NCI-H345 (cell line): ENCODE measurements at regions not wholly inside any gene's neighbourhood (a gene's known extent, or its start where the extent isn't known, plus 50 kb on each side); places are given as distances from the start of the nearest gene placed in this dataset.
A peak's percentile ranks its signal among the peaks of the same experiment; 100 is the strongest.

Source experiments
- DNase-seq: peaks from one replicate; lab custom pipeline; 2025; lab: John Stamatoyannopoulos, UW

GRCh38 chr10:113364227-113364626, 188.6 kb upstream of the HABP2 start:
- DNase-seq, result no peak

- DNase-seq, result no peak
Observed at GRCh38 chr10:113368666-113369364, 184.0 kb upstream of the HABP2 start.

- no peak for DNase-seq
Observed at GRCh38 chr10:113369365-113369694, 183.5 kb upstream of the HABP2 start.

GRCh38 chr10:113376428-113376827, 176.4 kb upstream of the HABP2 start:
- no peak for DNase-seq

- no peak for DNase-seq
Observed at GRCh38 chr10:113379091-113379490, 173.8 kb upstream of the HABP2 start.

- no peak for DNase-seq
Observed at GRCh38 chr10:113381416-113381815, 171.4 kb upstream of the HABP2 start.

- no peak for DNase-seq
Observed at GRCh38 chr10:113381981-113382509, 170.8 kb upstream of the HABP2 start.

- DNase-seq, result no peak
Observed at GRCh38 chr10:113382691-113383090, 170.2 kb upstream of the HABP2 start.

- no peak for DNase-seq
Observed at GRCh38 chr10:113384181-113384580, 168.7 kb upstream of the HABP2 start.

- peak; percentile 52 for DNase-seq
Observed at GRCh38 chr10:113385021-113385999, 167.5 kb upstream of the HABP2 start.

GRCh38 chr10:113386005-113386404, 166.8 kb upstream of the HABP2 start:
- DNase-seq, result no peak

GRCh38 chr10:113389969-113390368, 162.9 kb upstream of the HABP2 start:
- DNase-seq, result no peak

GRCh38 chr10:113390896-113391295, 162.0 kb upstream of the HABP2 start:
- no peak for DNase-seq

GRCh38 chr10:113397047-113397446, 155.8 kb upstream of the HABP2 start:
- no peak for DNase-seq

GRCh38 chr10:113399065-113399464, 153.8 kb upstream of the HABP2 start:
- DNase-seq, result no peak

- DNase-seq, result no peak
Observed at GRCh38 chr10:113402602-113403001, 150.3 kb upstream of the HABP2 start.

GRCh38 chr10:113407218-113407617, 145.6 kb upstream of the HABP2 start:
- DNase-seq, result no peak

GRCh38 chr10:113409175-113409574, 143.7 kb upstream of the HABP2 start:
- DNase-seq, result no peak

GRCh38 chr10:113410618-113411017, 142.2 kb upstream of the HABP2 start:
- DNase-seq, result no peak

- DNase-seq, result no peak
Observed at GRCh38 chr10:113411456-113411855, 141.4 kb upstream of the HABP2 start.

GRCh38 chr10:113412161-113412560, 140.7 kb upstream of the HABP2 start:
- DNase-seq, result no peak

- no peak for DNase-seq
Observed at GRCh38 chr10:113414543-113414942, 138.3 kb upstream of the HABP2 start.

GRCh38 chr10:113415246-113415645, 137.6 kb upstream of the HABP2 start:
- no peak for DNase-seq
